ENCODE measurements at regions not wholly inside any gene's neighbourhood (a gene's known extent, or its start where the extent isn't known, plus 50 kb on each side); places are given as distances from the start of the nearest gene placed in this dataset.
"Not testable (repeated sequence)": the region's sequence is repeated elsewhere in the genome, so short reads cannot be mapped to it uniquely, and the experiment has no call there.

- no peak for DNase-seq (ENCODE audit: low read depth)
Observed at GRCh38 chr10:20615395-20615794, 281.7 kb downstream of the NEBL start.

- DNase-seq (ENCODE audit: low read depth), result no peak
Observed at GRCh38 chr10:20614911-20615310, 282.2 kb downstream of the NEBL start.

GRCh38 chr10:20608503-20608902 lies 288.6 kb downstream of the NEBL start:
- DNase-seq (ENCODE audit: low read depth), result no peak

- DNase-seq (ENCODE audit: low read depth), result no peak
Observed at GRCh38 chr10:20606985-20607384, 290.1 kb downstream of the NEBL start.

- no peak for DNase-seq (ENCODE audit: low read depth)
Observed at GRCh38 chr10:20601941-20602461, 295.1 kb downstream of the NEBL start.

GRCh38 chr10:20598590-20598989 lies 298.5 kb downstream of the NEBL start:
- DNase-seq (ENCODE audit: low read depth), result peak; percentile 18

- DNase-seq (ENCODE audit: low read depth), result no peak
Observed at GRCh38 chr10:20596911-20597310, 300.2 kb downstream of the NEBL start.

GRCh38 chr10:20596065-20596755 lies 300.9 kb downstream of the NEBL start:
- DNase-seq (ENCODE audit: low read depth), result no peak

- DNase-seq (ENCODE audit: low read depth), result no peak
Observed at GRCh38 chr10:20593649-20594048, 303.5 kb downstream of the NEBL start.

GRCh38 chr10:20582041-20582440 lies 315.1 kb downstream of the NEBL start:
- DNase-seq (ENCODE audit: low read depth), result no peak

- no peak for DNase-seq (ENCODE audit: low read depth)
Observed at GRCh38 chr10:20573924-20574323, 323.2 kb downstream of the NEBL start.

- not testable (repeated sequence) for DNase-seq (ENCODE audit: low read depth)
Observed at GRCh38 chr10:20555990-20556389, 341.1 kb downstream of the NEBL start.

GRCh38 chr10:20552382-20552781 lies 344.7 kb downstream of the NEBL start:
- no peak for DNase-seq (ENCODE audit: low read depth)

GRCh38 chr10:20551761-20552160 lies 345.4 kb downstream of the NEBL start:
- DNase-seq (ENCODE audit: low read depth), result no peak

- no peak for DNase-seq (ENCODE audit: low read depth)
Observed at GRCh38 chr10:20535897-20536881, 360.9 kb downstream of the NEBL start.

GRCh38 chr10:20531241-20531883 lies 365.7 kb downstream of the NEBL start:
- DNase-seq (ENCODE audit: low read depth), result not testable (repeated sequence)

GRCh38 chr10:20521186-20521585 lies 375.9 kb downstream of the NEBL start:
- DNase-seq (ENCODE audit: low read depth), result no peak

- no peak for DNase-seq (ENCODE audit: low read depth)
Observed at GRCh38 chr10:20515654-20516053, 381.5 kb downstream of the NEBL start.

- no peak for DNase-seq (ENCODE audit: low read depth)
Observed at GRCh38 chr10:20512631-20513030, 384.5 kb downstream of the NEBL start.

- no peak for DNase-seq (ENCODE audit: low read depth)
Observed at GRCh38 chr10:20508921-20509320, 388.2 kb downstream of the NEBL start.

GRCh38 chr10:20502903-20503585 lies 394.1 kb downstream of the NEBL start:
- no peak for DNase-seq (ENCODE audit: low read depth)

GRCh38 chr10:20494474-20494873 lies 402.6 kb downstream of the NEBL start:
- DNase-seq (ENCODE audit: low read depth), result no peak

Data from HS-5 (cell line).